MM.1S (cell line): ENCODE measurements at regions not wholly inside any gene's neighbourhood (a gene's known extent, or its start where the extent isn't known, plus 50 kb on each side); places are given as distances from the start of the nearest gene placed in this dataset.

Experiments
- DNase-seq: peaks from one replicate; pipeline ENCODE4 v3.0.0-alpha.2; 2015
- H2AFZ ChIP-seq: fragments of 300-600 bp; sonication (generic); 2 replicates; pipeline ENCODE4 v1.6.0; 2016; ENCODE audit warnings: antibody characterized with exemption, low read length
- H3F3A ChIP-seq: fragments of 300-600 bp; sonication (generic); 2 replicates; pipeline ENCODE4 v1.6.1; 2016; ENCODE audit warnings: mild to moderate bottlenecking, antibody characterized with exemption, low read length, moderate library complexity, mixed read lengths; ENCODE audit not compliant: insufficient read depth
- H3K27ac ChIP-seq: fragments of 300-600 bp; sonication (generic); 2 replicates; pipeline ENCODE4 v1.5.1; 2016; ENCODE audit warnings: mild to moderate bottlenecking, low read length
- H3K27me3 ChIP-seq: fragments of 300-600 bp; sonication (generic); replicated peaks from 2 replicates; pipeline ENCODE4 v1.6.0; 2016; ENCODE audit warnings: low read length; ENCODE audit not compliant: insufficient read depth
- H3K36me3 ChIP-seq: fragments of 300-600 bp; sonication (generic); replicated peaks from 2 replicates; pipeline ENCODE4 v1.6.1; 2016; ENCODE audit warnings: mild to moderate bottlenecking, low read length, mixed read lengths; ENCODE audit not compliant: insufficient read depth
- H3K4me1 ChIP-seq: fragments of 300-600 bp; sonication (generic); 2 replicates; pipeline ENCODE4 v1.6.1; 2016; ENCODE audit warnings: low read length, mixed read lengths
- H3K4me2 ChIP-seq: fragments of 300-600 bp; sonication (generic); 2 replicates; pipeline ENCODE4 v1.6.0; 2016; ENCODE audit warnings: low read depth, low read length
- H3K4me3 ChIP-seq: fragments of 300-600 bp; sonication (generic); 2 replicates; pipeline ENCODE4 v1.5.1; 2016; ENCODE audit warnings: low read length, mixed read lengths
- H3K79me2 ChIP-seq: fragments of 300-600 bp; sonication (generic); 2 replicates; pipeline ENCODE4 v1.6.1; 2016; ENCODE audit warnings: mixed run types, low read length, mixed read lengths
- H3K9ac ChIP-seq: fragments of 300-600 bp; sonication (generic); 2 replicates; pipeline ENCODE4 v1.6.1; 2016; ENCODE audit warnings: low read length, mixed read lengths
- H3K9me2 ChIP-seq: fragments of 300-600 bp; sonication (generic); replicated peaks from 2 replicates; pipeline ENCODE4 v1.6.1; 2016; ENCODE audit warnings: mild to moderate bottlenecking, low read length, mixed read lengths; ENCODE audit not compliant: insufficient read depth
- H3K9me3 ChIP-seq: fragments of 300-600 bp; sonication (generic); replicated peaks from 2 replicates; pipeline ENCODE4 v1.6.1; 2016; ENCODE audit warnings: mild to moderate bottlenecking, low read length, mixed read lengths; ENCODE audit not compliant: insufficient read depth
- H4K20me1 ChIP-seq: fragments of 300-600 bp; sonication (generic); 2 replicates; pipeline ENCODE4 v1.6.1; 2016; ENCODE audit warnings: mild to moderate bottlenecking, low read length, moderate library complexity, mixed read lengths; ENCODE audit not compliant: insufficient read depth
- EZH2 ChIP-seq: fragments of 300-600 bp; sonication (generic); optimal IDR thresholded peaks from 2 replicates; pipeline ENCODE3; 2017; ENCODE audit warnings: low read depth, mild to moderate bottlenecking, antibody characterized with exemption, low read length, mixed read lengths
- EZH2phosphoT487 ChIP-seq: fragments of 300-600 bp; sonication (generic); IDR thresholded peaks from 2 replicates; pipeline ENCODE4 v1.6.1; 2018; ENCODE audit warnings: antibody characterized with exemption, low read length
- TF ChIP-seq, protein P1 (sequence below): fragments of 300-600 bp; sonication (generic); IDR thresholded peaks from 2 replicates; pipeline ENCODE4 v1.5.1; 2016; ENCODE audit warnings: antibody characterized with exemption, low read length, mixed read lengths

GRCh38 chr2:16177671-16178180 lies 237.4 kb downstream of the MYCN start:
- Histone ChIP-seq H3K9ac (no peak overlapping the region), H3K36me3 (no peaks in the 10 kb centered on the region), H3F3A (no peaks in the 10 kb centered on the region), H4K20me1 (no peaks in the 10 kb centered on the region), H3K9me2 (no peaks in the 10 kb centered on the region), H3K79me2 (no peaks in the 10 kb centered on the region), H3K27me3 (no peaks in the 10 kb centered on the region), H3K4me1 (no peaks in the 10 kb centered on the region), H3K4me3 (no peak overlapping the region), H2AFZ (no peak overlapping the region), H3K4me2 (no peak overlapping the region), H3K9me3 (no peaks in the 10 kb centered on the region), H3K27ac (no peak overlapping the region)
- TF ChIP-seq, protein P1, sequence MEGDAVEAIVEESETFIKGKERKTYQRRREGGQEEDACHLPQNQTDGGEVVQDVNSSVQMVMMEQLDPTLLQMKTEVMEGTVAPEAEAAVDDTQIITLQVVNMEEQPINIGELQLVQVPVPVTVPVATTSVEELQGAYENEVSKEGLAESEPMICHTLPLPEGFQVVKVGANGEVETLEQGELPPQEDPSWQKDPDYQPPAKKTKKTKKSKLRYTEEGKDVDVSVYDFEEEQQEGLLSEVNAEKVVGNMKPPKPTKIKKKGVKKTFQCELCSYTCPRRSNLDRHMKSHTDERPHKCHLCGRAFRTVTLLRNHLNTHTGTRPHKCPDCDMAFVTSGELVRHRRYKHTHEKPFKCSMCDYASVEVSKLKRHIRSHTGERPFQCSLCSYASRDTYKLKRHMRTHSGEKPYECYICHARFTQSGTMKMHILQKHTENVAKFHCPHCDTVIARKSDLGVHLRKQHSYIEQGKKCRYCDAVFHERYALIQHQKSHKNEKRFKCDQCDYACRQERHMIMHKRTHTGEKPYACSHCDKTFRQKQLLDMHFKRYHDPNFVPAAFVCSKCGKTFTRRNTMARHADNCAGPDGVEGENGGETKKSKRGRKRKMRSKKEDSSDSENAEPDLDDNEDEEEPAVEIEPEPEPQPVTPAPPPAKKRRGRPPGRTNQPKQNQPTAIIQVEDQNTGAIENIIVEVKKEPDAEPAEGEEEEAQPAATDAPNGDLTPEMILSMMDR = no peak
- TF ChIP-seq EZH2 (no peak), EZH2phosphoT487 (no peak)
- no peak for DNase-seq

- Histone ChIP-seq H3K27me3 (no peaks in the 10 kb centered on the region), H3K4me2 (no peak overlapping the region), H4K20me1 (no peaks in the 10 kb centered on the region), H3K4me1 (no peaks in the 10 kb centered on the region), H3K79me2 (no peaks in the 10 kb centered on the region), H3K9me2 (no peaks in the 10 kb centered on the region), H3K9me3 (no peaks in the 10 kb centered on the region), H2AFZ (no peak overlapping the region), H3K4me3 (no peak overlapping the region), H3K27ac (no peak overlapping the region), H3K9ac (no peak overlapping the region), H3F3A (no peaks in the 10 kb centered on the region), H3K36me3 (no peaks in the 10 kb centered on the region)
- TF ChIP-seq, protein P1 = no peak
- TF ChIP-seq EZH2phosphoT487 (no peak), EZH2 (no peak)
- DNase-seq = no peak
Observed at GRCh38 chr2:16176971-16177480, 236.7 kb downstream of the MYCN start.

DNA sequence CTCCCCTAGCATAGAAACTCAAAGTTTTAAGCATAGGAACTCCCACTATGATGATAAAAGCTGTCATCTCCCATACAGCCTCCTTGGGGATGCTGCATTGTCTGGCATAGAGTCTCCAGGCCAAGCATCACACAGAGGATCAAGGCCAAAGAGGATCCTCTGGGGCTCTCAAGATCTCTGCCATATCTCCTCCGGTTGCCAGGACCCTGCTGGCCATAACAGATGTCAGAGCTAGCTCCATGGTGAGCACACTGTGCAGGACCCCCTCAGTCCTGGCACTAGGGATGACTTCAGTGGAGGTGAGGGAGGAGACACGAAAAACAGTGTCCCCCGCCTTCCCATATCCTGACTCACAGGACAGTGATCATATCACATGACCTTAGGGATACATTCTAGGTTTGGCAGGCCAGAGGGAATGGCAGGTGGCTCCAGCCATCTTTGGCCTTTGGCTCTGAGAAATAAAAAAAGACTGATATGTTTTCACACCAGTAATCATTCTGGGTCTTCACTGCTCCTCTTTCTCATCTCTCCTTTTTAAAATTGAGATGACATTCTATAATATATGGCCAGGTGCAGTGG lies 235.0 kb downstream of the MYCN start:
- Histone ChIP-seq H3K9me3 (no peaks in the 10 kb centered on the region), H3K4me1 (no peaks in the 10 kb centered on the region), H3K27ac (no peak overlapping the region), H3K9me2 (no peaks in the 10 kb centered on the region), H3K9ac (no peak overlapping the region), H2AFZ (no peak overlapping the region), H3K27me3 (no peaks in the 10 kb centered on the region), H3K4me2 (no peak overlapping the region), H3K79me2 (no peaks in the 10 kb centered on the region), H4K20me1 (no peaks in the 10 kb centered on the region), H3K36me3 (no peaks in the 10 kb centered on the region), H3K4me3 (no peak overlapping the region), H3F3A (no peaks in the 10 kb centered on the region)
- TF ChIP-seq, protein P1 = no peak
- no peak for TF ChIP-seq EZH2phosphoT487
- no peak for TF ChIP-seq EZH2
- no peak for DNase-seq
